Activated T-helper 1 cell treated with anti-CD3 and anti-CD28 coated beads, Interleukin-12 subunit alpha, Interleukin-12 subunit beta, Interleukin-2, Interleukin-4 antibody, amounts not matched to agents 30 ng/mL and 10 ng/mL and 1 ng/mL, durations not matched to agents 14 hours and 24 hours and 36 hours (primary cell): ENCODE measurements at regions not wholly inside any gene's neighbourhood (a gene's known extent, or its start where the extent isn't known, plus 50 kb on each side); places are given as distances from the start of the nearest gene placed in this dataset.

Experiments
- DNase-seq: peaks from one replicate; pipeline ENCODE4 v3.0.0; 2021; ENCODE audit warnings: low spot score
- H3K27ac Mint-ChIP-seq: one replicate; pipeline ENCODE4 v1.8.0; 2021; ENCODE audit warnings: mild to moderate bottlenecking, mixed read lengths
- H3K27me3 Mint-ChIP-seq: one replicate; pipeline ENCODE4 v1.8.0; 2022; ENCODE audit warnings: mild to moderate bottlenecking, moderate library complexity, mixed read lengths; ENCODE audit not compliant: insufficient read depth
- H3K36me3 Mint-ChIP-seq: one replicate; pipeline ENCODE4 v1.8.0; 2021; ENCODE audit warnings: low read depth, mixed read lengths
- H3K4me1 Mint-ChIP-seq: one replicate; pipeline ENCODE4 v1.8.0; 2021; ENCODE audit warnings: low read depth, mixed read lengths
- H3K4me3 Mint-ChIP-seq: one replicate; pipeline ENCODE4 v1.8.0; 2021; ENCODE audit warnings: mild to moderate bottlenecking, moderate library complexity, mixed read lengths
- H3K9me3 Mint-ChIP-seq: one replicate; pipeline ENCODE4 v1.8.0; 2021; ENCODE audit warnings: mixed read lengths
- intact Hi-C: fragments of 100-400 bp; cut with micrococcal nuclease; formaldehyde crosslinking; loops from one replicate; pipeline ENCODE4 v1.15.1; 2024

GRCh38 chr10:107356396-107356795, 191.9 kb upstream of the SORCS1 start:
- no peak overlapping the region for H3K27ac Mint-ChIP-seq
- H3K36me3 Mint-ChIP-seq = no peaks in the 10 kb centered on the region
- no peak overlapping the region for H3K4me3 Mint-ChIP-seq
- intact Hi-C loops = no loop called here
- peaks cover 15% of the 10 kb centered on the region for H3K9me3 Mint-ChIP-seq
- no peaks in the 10 kb centered on the region for H3K4me1 Mint-ChIP-seq
- H3K27me3 Mint-ChIP-seq = no peaks in the 10 kb centered on the region
- DNase-seq = no peak

- Mint-ChIP-seq H3K9me3 (peaks cover 14% of the 10 kb centered on the region), H3K4me3 (no peak overlapping the region), H3K27me3 (no peaks in the 10 kb centered on the region), H3K4me1 (no peaks in the 10 kb centered on the region), H3K27ac (no peak overlapping the region), H3K36me3 (no peaks in the 10 kb centered on the region)
- intact Hi-C loops = no loop called here
- no peak for DNase-seq
Measured at GRCh38 chr10:107342711-107343110, 178.2 kb upstream of the SORCS1 start.

GRCh38 chr10:107341281-107341680, 176.8 kb upstream of the SORCS1 start:
- Mint-ChIP-seq H3K36me3 (no peaks in the 10 kb centered on the region), H3K4me3 (no peak overlapping the region), H3K9me3 (peaks cover 19% of the 10 kb centered on the region), H3K27me3 (no peaks in the 10 kb centered on the region), H3K4me1 (no peaks in the 10 kb centered on the region), H3K27ac (no peak overlapping the region)
- intact Hi-C loops = no loop called here
- DNase-seq = no peak

GRCh38 chr10:107340326-107340725, 175.8 kb upstream of the SORCS1 start:
- H3K4me1 Mint-ChIP-seq = no peaks in the 10 kb centered on the region
- no peak for DNase-seq
- H3K27me3 Mint-ChIP-seq = no peaks in the 10 kb centered on the region
- intact Hi-C loops = no loop called here
- H3K4me3 Mint-ChIP-seq = no peak overlapping the region
- peaks cover 18% of the 10 kb centered on the region for H3K9me3 Mint-ChIP-seq
- no peaks in the 10 kb centered on the region for H3K36me3 Mint-ChIP-seq
- H3K27ac Mint-ChIP-seq = no peak overlapping the region

GRCh38 chr10:107336061-107336460, 171.6 kb upstream of the SORCS1 start:
- Mint-ChIP-seq H3K4me1 (no peaks in the 10 kb centered on the region), H3K36me3 (no peaks in the 10 kb centered on the region), H3K9me3 (peaks cover 17% of the 10 kb centered on the region), H3K27me3 (no peaks in the 10 kb centered on the region), H3K4me3 (no peak overlapping the region), H3K27ac (no peak overlapping the region)
- no peak for DNase-seq
- intact Hi-C loops = no loop called here

GRCh38 chr10:107317592-107317991, 153.1 kb upstream of the SORCS1 start:
- Mint-ChIP-seq H3K27me3 (no peaks in the 10 kb centered on the region), H3K4me3 (no peak overlapping the region), H3K9me3 (no peaks in the 10 kb centered on the region), H3K27ac (no peak overlapping the region), H3K4me1 (no peaks in the 10 kb centered on the region), H3K36me3 (no peaks in the 10 kb centered on the region)
- no peak for DNase-seq
- intact Hi-C loops = no loop called here

GRCh38 chr10:107303203-107303602, 138.7 kb upstream of the SORCS1 start:
- intact Hi-C loops = no loop called here
- Mint-ChIP-seq H3K27me3 (no peaks in the 10 kb centered on the region), H3K27ac (no peak overlapping the region), H3K4me1 (no peaks in the 10 kb centered on the region), H3K4me3 (no peak overlapping the region), H3K36me3 (no peaks in the 10 kb centered on the region), H3K9me3 (peaks cover 10% of the 10 kb centered on the region)
- no peak for DNase-seq

- H3K4me3 Mint-ChIP-seq = no peak overlapping the region
Measured at GRCh38 chr10:107299606-107300005, 135.1 kb upstream of the SORCS1 start.

GRCh38 chr10:107284187-107284586, 119.7 kb upstream of the SORCS1 start:
- Mint-ChIP-seq H3K4me1 (no peaks in the 10 kb centered on the region), H3K36me3 (no peaks in the 10 kb centered on the region), H3K4me3 (no peak overlapping the region), H3K27me3 (no peaks in the 10 kb centered on the region), H3K9me3 (peaks cover 26% of the 10 kb centered on the region), H3K27ac (no peak overlapping the region)
- DNase-seq = no peak
- intact Hi-C loops = no loop called here

More at GRCh38 chr10:107299606-107300005, 135.1 kb upstream of the SORCS1 start:
- no peaks in the 10 kb centered on the region for H3K4me1 Mint-ChIP-seq
- DNase-seq = no peak
- no peaks in the 10 kb centered on the region for H3K27me3 Mint-ChIP-seq
- intact Hi-C loops = no loop called here
- no peaks in the 10 kb centered on the region for H3K36me3 Mint-ChIP-seq
- H3K9me3 Mint-ChIP-seq = peaks cover 14% of the 10 kb centered on the region
- H3K27ac Mint-ChIP-seq = no peak overlapping the region

- Mint-ChIP-seq H3K27me3 (no peaks in the 10 kb centered on the region), H3K9me3 (peaks cover 26% of the 10 kb centered on the region), H3K4me1 (no peaks in the 10 kb centered on the region), H3K27ac (no peak overlapping the region), H3K4me3 (no peak overlapping the region), H3K36me3 (no peaks in the 10 kb centered on the region)
- DNase-seq = no peak
- intact Hi-C loops = no loop called here
Measured at GRCh38 chr10:107280293-107280692, 115.8 kb upstream of the SORCS1 start.

- H3K9me3 Mint-ChIP-seq = peaks cover 24% of the 10 kb centered on the region
- no peaks in the 10 kb centered on the region for H3K27me3 Mint-ChIP-seq
- H3K4me1 Mint-ChIP-seq = no peaks in the 10 kb centered on the region
- intact Hi-C loops = no loop called here
- no peak for DNase-seq
- H3K4me3 Mint-ChIP-seq = no peak overlapping the region
- H3K36me3 Mint-ChIP-seq = no peaks in the 10 kb centered on the region
- H3K27ac Mint-ChIP-seq = no peak overlapping the region
Measured at GRCh38 chr10:107277591-107277990, 113.1 kb upstream of the SORCS1 start.

GRCh38 chr10:107275806-107276205, 111.3 kb upstream of the SORCS1 start:
- Mint-ChIP-seq H3K27me3 (no peaks in the 10 kb centered on the region), H3K27ac (no peak overlapping the region), H3K4me3 (no peak overlapping the region), H3K4me1 (no peaks in the 10 kb centered on the region), H3K36me3 (no peaks in the 10 kb centered on the region), H3K9me3 (peaks cover 19% of the 10 kb centered on the region)
- intact Hi-C loops = no loop called here
- no peak for DNase-seq

- H3K4me3 Mint-ChIP-seq = no peak overlapping the region
- no peaks in the 10 kb centered on the region for H3K27me3 Mint-ChIP-seq
- no peaks in the 10 kb centered on the region for H3K4me1 Mint-ChIP-seq
- H3K27ac Mint-ChIP-seq = no peak overlapping the region
- H3K9me3 Mint-ChIP-seq = peaks cover 14% of the 10 kb centered on the region
- intact Hi-C loops = no loop called here
- H3K36me3 Mint-ChIP-seq = no peaks in the 10 kb centered on the region
- DNase-seq = no peak
Measured at GRCh38 chr10:107269626-107270025, 105.1 kb upstream of the SORCS1 start.

GRCh38 chr10:107264742-107265141, 100.2 kb upstream of the SORCS1 start:
- H3K4me3 Mint-ChIP-seq = no peak overlapping the region
- no peaks in the 10 kb centered on the region for H3K27me3 Mint-ChIP-seq
- DNase-seq = no peak
- H3K27ac Mint-ChIP-seq = no peak overlapping the region
- intact Hi-C loops = no loop called here
- no peaks in the 10 kb centered on the region for H3K36me3 Mint-ChIP-seq
- peaks cover 14% of the 10 kb centered on the region for H3K9me3 Mint-ChIP-seq
- no peaks in the 10 kb centered on the region for H3K4me1 Mint-ChIP-seq
